Dedifferentiated amniotic fluid mesenchymal stem cell (primary cell): ENCODE measurements at regions not wholly inside any gene's neighbourhood (a gene's known extent, or its start where the extent isn't known, plus 50 kb on each side); places are given as distances from the start of the nearest gene placed in this dataset.
"Not testable (repeated sequence)": the region's sequence is repeated elsewhere in the genome, so short reads cannot be mapped to it uniquely, and the experiment has no call there.

Source experiments
- DNase-seq: peaks from one replicate; pipeline ENCODE4 v3.0.0-alpha.2; 2016; ENCODE audit errors: extremely low spot score

GRCh38 chr5:173667702-173668101 lies 51.3 kb upstream of the BOD1 start:
- no peak for DNase-seq

GRCh38 chr5:173668245-173668800 lies 51.9 kb upstream of the BOD1 start:
- no peak for DNase-seq

GRCh38 chr5:173668910-173669309 lies 52.5 kb upstream of the BOD1 start:
- DNase-seq: no peak

GRCh38 chr5:173669483-173669882 lies 53.0 kb upstream of the BOD1 start:
- no peak for DNase-seq

GRCh38 chr5:173670130-173670651 lies 53.7 kb upstream of the BOD1 start:
- peak; percentile 68 for DNase-seq

- DNase-seq: no peak
These were observed 54.3 kb upstream of the BOD1 start for GRCh38 chr5:173670791-173671120.

GRCh38 chr5:173671121-173671949 lies 54.9 kb upstream of the BOD1 start:
- DNase-seq: no peak

- no peak for DNase-seq
These were observed 55.7 kb upstream of the BOD1 start for GRCh38 chr5:173672166-173672565.

GRCh38 chr5:173672891-173673290 lies 56.4 kb upstream of the BOD1 start:
- DNase-seq: no peak

- DNase-seq: no peak
These were observed 57.0 kb upstream of the BOD1 start for GRCh38 chr5:173673295-173674101.

- no peak for DNase-seq
These were observed 59.0 kb upstream of the BOD1 start for GRCh38 chr5:173675287-173675996.

- DNase-seq: no peak
These were observed 59.9 kb upstream of the BOD1 start for GRCh38 chr5:173676375-173676774.

GRCh38 chr5:173677125-173677672 lies 60.7 kb upstream of the BOD1 start:
- DNase-seq: no peak

GRCh38 chr5:173679909-173680630 lies 63.6 kb upstream of the BOD1 start:
- no peak for DNase-seq

GRCh38 chr5:173680660-173681242 lies 64.3 kb upstream of the BOD1 start:
- no peak for DNase-seq

- no peak for DNase-seq
These were observed 65.9 kb upstream of the BOD1 start for GRCh38 chr5:173682313-173682712.

GRCh38 chr5:173684535-173684934 lies 68.1 kb upstream of the BOD1 start:
- not testable (repeated sequence) for DNase-seq

- DNase-seq: no peak
These were observed 70.5 kb upstream of the BOD1 start for GRCh38 chr5:173686950-173687349.

- DNase-seq: no peak
These were observed 72.3 kb upstream of the BOD1 start for GRCh38 chr5:173688703-173689102.

GRCh38 chr5:173689171-173689736 lies 72.8 kb upstream of the BOD1 start:
- no peak for DNase-seq
